ENCODE measurements at regions not wholly inside any gene's neighbourhood (a gene's known extent, or its start where the extent isn't known, plus 50 kb on each side); places are given as distances from the start of the nearest gene placed in this dataset.

- no peak for TF ChIP-seq POLR2A (IDR thresholded peaks at IDR 0.05)
- TF ChIP-seq, protein P1, sequence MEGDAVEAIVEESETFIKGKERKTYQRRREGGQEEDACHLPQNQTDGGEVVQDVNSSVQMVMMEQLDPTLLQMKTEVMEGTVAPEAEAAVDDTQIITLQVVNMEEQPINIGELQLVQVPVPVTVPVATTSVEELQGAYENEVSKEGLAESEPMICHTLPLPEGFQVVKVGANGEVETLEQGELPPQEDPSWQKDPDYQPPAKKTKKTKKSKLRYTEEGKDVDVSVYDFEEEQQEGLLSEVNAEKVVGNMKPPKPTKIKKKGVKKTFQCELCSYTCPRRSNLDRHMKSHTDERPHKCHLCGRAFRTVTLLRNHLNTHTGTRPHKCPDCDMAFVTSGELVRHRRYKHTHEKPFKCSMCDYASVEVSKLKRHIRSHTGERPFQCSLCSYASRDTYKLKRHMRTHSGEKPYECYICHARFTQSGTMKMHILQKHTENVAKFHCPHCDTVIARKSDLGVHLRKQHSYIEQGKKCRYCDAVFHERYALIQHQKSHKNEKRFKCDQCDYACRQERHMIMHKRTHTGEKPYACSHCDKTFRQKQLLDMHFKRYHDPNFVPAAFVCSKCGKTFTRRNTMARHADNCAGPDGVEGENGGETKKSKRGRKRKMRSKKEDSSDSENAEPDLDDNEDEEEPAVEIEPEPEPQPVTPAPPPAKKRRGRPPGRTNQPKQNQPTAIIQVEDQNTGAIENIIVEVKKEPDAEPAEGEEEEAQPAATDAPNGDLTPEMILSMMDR (IDR thresholded peaks at IDR 0.05) = no peak
These were observed 145.3 kb upstream of the RRP15 start for GRCh38 chr1:218139761-218140160.

Measured in adrenal gland (tissue), 5 donors.